ENCODE measurements at regions not wholly inside any gene's neighbourhood (a gene's known extent, or its start where the extent isn't known, plus 50 kb on each side); places are given as distances from the start of the nearest gene placed in this dataset.

DNA sequence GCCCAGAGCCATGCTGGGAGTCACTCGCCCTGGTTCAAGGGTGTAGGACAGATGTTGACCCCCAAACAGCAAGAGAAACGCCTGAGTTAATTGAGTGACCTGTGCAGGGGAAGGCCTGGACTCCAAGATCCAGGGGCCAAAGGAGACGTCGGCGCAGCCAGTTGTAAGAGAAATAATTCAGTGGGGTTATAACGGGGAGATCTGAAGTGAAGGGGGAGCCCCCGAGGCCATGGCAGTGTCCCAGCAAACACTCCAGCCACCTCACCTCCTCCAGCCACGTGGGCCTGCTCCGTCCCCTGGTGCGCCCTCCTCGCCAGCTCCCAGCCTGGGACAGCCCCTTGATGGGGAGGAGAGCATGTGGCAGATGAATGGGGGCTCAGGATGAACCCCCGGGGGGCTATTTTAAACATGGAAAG is 130.7 kb upstream of the GPC1 start:
- Mint-ChIP-seq H3K4me3 (ENCODE audit: unreplicated experiment) (no peak overlapping the region), H3K27ac (ENCODE audit: low read depth, unreplicated experiment) (no peak overlapping the region), H3K9me3 (ENCODE audit: unreplicated experiment) (no peaks in the 10 kb centered on the region), H3K27me3 (ENCODE audit: insufficient read depth, unreplicated experiment) (peaks cover 23% of the 10 kb centered on the region), H3K36me3 (ENCODE audit: insufficient read depth, unreplicated experiment) (no peaks in the 10 kb centered on the region), H3K4me1 (ENCODE audit: insufficient read depth, unreplicated experiment) (no peaks in the 10 kb centered on the region)
- TF ChIP-seq, protein P1, sequence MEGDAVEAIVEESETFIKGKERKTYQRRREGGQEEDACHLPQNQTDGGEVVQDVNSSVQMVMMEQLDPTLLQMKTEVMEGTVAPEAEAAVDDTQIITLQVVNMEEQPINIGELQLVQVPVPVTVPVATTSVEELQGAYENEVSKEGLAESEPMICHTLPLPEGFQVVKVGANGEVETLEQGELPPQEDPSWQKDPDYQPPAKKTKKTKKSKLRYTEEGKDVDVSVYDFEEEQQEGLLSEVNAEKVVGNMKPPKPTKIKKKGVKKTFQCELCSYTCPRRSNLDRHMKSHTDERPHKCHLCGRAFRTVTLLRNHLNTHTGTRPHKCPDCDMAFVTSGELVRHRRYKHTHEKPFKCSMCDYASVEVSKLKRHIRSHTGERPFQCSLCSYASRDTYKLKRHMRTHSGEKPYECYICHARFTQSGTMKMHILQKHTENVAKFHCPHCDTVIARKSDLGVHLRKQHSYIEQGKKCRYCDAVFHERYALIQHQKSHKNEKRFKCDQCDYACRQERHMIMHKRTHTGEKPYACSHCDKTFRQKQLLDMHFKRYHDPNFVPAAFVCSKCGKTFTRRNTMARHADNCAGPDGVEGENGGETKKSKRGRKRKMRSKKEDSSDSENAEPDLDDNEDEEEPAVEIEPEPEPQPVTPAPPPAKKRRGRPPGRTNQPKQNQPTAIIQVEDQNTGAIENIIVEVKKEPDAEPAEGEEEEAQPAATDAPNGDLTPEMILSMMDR (IDR thresholded peaks at IDR 0.05; ENCODE audit: unreplicated experiment) = no peak
- no TSS peak for BruUV-seq (replicated peaks)
- ChIA-PET POLR2A (no interaction called here), CTCF (no interaction called here)
- DNase-seq (ENCODE audit: unreplicated experiment) = no peak
- intact Hi-C loops (cut with micrococcal nuclease) = no loop called here

GRCh38 chr2:240305369-240305962 is 130.0 kb upstream of the GPC1 start:
- intact Hi-C loops (cut with micrococcal nuclease) = no loop called here
- no peak for DNase-seq (ENCODE audit: unreplicated experiment)
- H3K27ac Mint-ChIP-seq (ENCODE audit: low read depth, unreplicated experiment) = no peak overlapping the region
- H3K27me3 Mint-ChIP-seq (ENCODE audit: insufficient read depth, unreplicated experiment) = peaks cover 23% of the 10 kb centered on the region
- no peaks in the 10 kb centered on the region for H3K36me3 Mint-ChIP-seq (ENCODE audit: insufficient read depth, unreplicated experiment)
- H3K4me3 Mint-ChIP-seq (ENCODE audit: unreplicated experiment) = no peak overlapping the region
- TF ChIP-seq, protein P1 (IDR thresholded peaks at IDR 0.05; ENCODE audit: unreplicated experiment) = no peak
- ChIA-PET POLR2A (no interaction called here), CTCF (no interaction called here)
- no TSS peak for BruUV-seq (replicated peaks)
- H3K4me1 Mint-ChIP-seq (ENCODE audit: insufficient read depth, unreplicated experiment) = no peaks in the 10 kb centered on the region
- H3K9me3 Mint-ChIP-seq (ENCODE audit: unreplicated experiment) = no peaks in the 10 kb centered on the region

GRCh38 chr2:240306185-240306584 is 129.3 kb upstream of the GPC1 start:
- H3K27ac Mint-ChIP-seq (ENCODE audit: low read depth, unreplicated experiment) = no peak overlapping the region
- TF ChIP-seq, protein P1 (IDR thresholded peaks at IDR 0.05; ENCODE audit: unreplicated experiment) = no peak
- no peak for DNase-seq (ENCODE audit: unreplicated experiment)
- intact Hi-C loops (cut with micrococcal nuclease) = no loop called here
- peaks cover 23% of the 10 kb centered on the region for H3K27me3 Mint-ChIP-seq (ENCODE audit: insufficient read depth, unreplicated experiment)
- ChIA-PET CTCF (interaction anchor here (0.6 kb wide), 1 partner anchor 74 kb away, joined by 3 read pairs; no protein-coding TSS in a partner anchor), POLR2A (interaction anchor here (0.6 kb wide), 2 partner anchors 9 to 14 kb away, joined by 3 read pairs; no protein-coding TSS in a partner anchor)
- BruUV-seq (replicated peaks) = no TSS peak
- no peak overlapping the region for H3K4me3 Mint-ChIP-seq (ENCODE audit: unreplicated experiment)
- H3K36me3 Mint-ChIP-seq (ENCODE audit: insufficient read depth, unreplicated experiment) = no peaks in the 10 kb centered on the region
- H3K4me1 Mint-ChIP-seq (ENCODE audit: insufficient read depth, unreplicated experiment) = no peaks in the 10 kb centered on the region
- H3K9me3 Mint-ChIP-seq (ENCODE audit: unreplicated experiment) = no peaks in the 10 kb centered on the region

- TF ChIP-seq, protein P1 (IDR thresholded peaks at IDR 0.05; ENCODE audit: unreplicated experiment) = no peak
- CTCF ChIA-PET = interaction anchor here (0.6 kb wide), 1 partner anchor 12 kb away, joined by 3 read pairs; no protein-coding TSS in a partner anchor
Measured at GRCh38 chr2:240308111-240308651, 127.3 kb upstream of the GPC1 start.

More at GRCh38 chr2:240308111-240308651, 127.3 kb upstream of the GPC1 start:
- Mint-ChIP-seq H3K9me3 (ENCODE audit: unreplicated experiment) (no peaks in the 10 kb centered on the region), H3K27ac (ENCODE audit: low read depth, unreplicated experiment) (no peak overlapping the region), H3K4me3 (ENCODE audit: unreplicated experiment) (no peak overlapping the region), H3K36me3 (ENCODE audit: insufficient read depth, unreplicated experiment) (no peaks in the 10 kb centered on the region), H3K4me1 (ENCODE audit: insufficient read depth, unreplicated experiment) (no peaks in the 10 kb centered on the region), H3K27me3 (ENCODE audit: insufficient read depth, unreplicated experiment) (peaks cover 13% of the 10 kb centered on the region)
- POLR2A ChIA-PET = no interaction called here
- BruUV-seq (replicated peaks) = no TSS peak
- no peak for DNase-seq (ENCODE audit: unreplicated experiment)
- intact Hi-C loops (cut with micrococcal nuclease) = no loop called here
